HCT116 (cell line): ENCODE measurements at regions not wholly inside any gene's neighbourhood (a gene's known extent, or its start where the extent isn't known, plus 50 kb on each side); places are given as distances from the start of the nearest gene placed in this dataset.

ENCODE experiments used
- ATAC-seq: fragments of 200-7000 bp; cut with Tn5 transposase; 2 replicates; pipeline ENCODE4 v1.9.1; 2020; ENCODE audit warnings: mild to moderate bottlenecking, moderate library complexity
- BruUV-seq: library from RNA; stranded (reverse); fragments of 400-500 nt; replicated peaks from 2 replicates; lab custom pipeline; 2021; lab: Mats Ljungman, UMichigan
- CTCF ChIA-PET: fragments of 300-600 bp; sonication (Branson Sonifier 250); formaldehyde crosslinking; loops from one replicate; lab custom pipeline; 2021; ENCODE audit warnings: antibody characterized with exemption; lab: Charles Lee
- POLR2A ChIA-PET: fragments of 300-600, 350-600 bp; sonication (Branson Sonifier 250); formaldehyde crosslinking; loops from one replicate; lab custom pipeline; 2021; ENCODE audit warnings: antibody characterized with exemption; lab: Charles Lee
- RAD21 ChIA-PET, 2 experiments: fragments of 300-600 bp; sonication (Branson Sonifier 250); formaldehyde crosslinking; loops; one replicate each; lab custom pipeline; 2023; ENCODE audit warnings: low total read pairs in 2 of 2; ENCODE audit not compliant: uncharacterized antibody in 2 of 2, unreplicated experiment in 2 of 2, low non-redundant PET in 1 of 2; lab: Charles Lee
- DNase-seq: peaks from one replicate; pipeline ENCODE4 v3.0.0-alpha.2; 2010; ENCODE audit warnings: low read depth, low spot score
- H2AFZ ChIP-seq: fragments of 200-600 bp; shearing (Covaris generic), sonication (generic); 2 replicates; pipeline ENCODE4 v1.6.1; 2017; ENCODE audit warnings: low read depth, mixed run types, mixed read lengths, antibody characterized with exemption, low read length; ENCODE audit not compliant: poor library complexity, severe bottlenecking
- H3K27ac ChIP-seq: 2 replicates; pipeline ENCODE4 v1.5.1; 2012; ENCODE audit warnings: low read depth, low read length
- H3K27me3 ChIP-seq: fragments of 200-600 bp; sonication (generic); 2 replicates; pipeline ENCODE4 v1.6.1; 2016; ENCODE audit warnings: mixed run types, low read length, mixed read lengths; ENCODE audit not compliant: insufficient read depth
- H3K36me3 ChIP-seq, 2 experiments: fragments of 200-500 bp in 1 of 2; fragments of 200-600 bp in 1 of 2; sonication (Bioruptor generic) in 1 of 2; sonication (generic) in 1 of 2; 2 replicates each; pipeline versions ENCODE4 v1.5.1 to v1.6.1; 2014 to 2016; ENCODE audit warnings: low read length in 2 of 2, inconsistent platforms in 1 of 2, mixed read lengths in 1 of 2, mixed run types in 1 of 2; ENCODE audit not compliant: insufficient read depth in 2 of 2, control insufficient read depth in 1 of 2
- H3K4me1 ChIP-seq, 2 experiments: fragments of 200-600 bp in 1 of 2; sonication (generic) in 1 of 2; 2 replicates each; pipeline versions ENCODE4 v1.5.1 to v1.6.1; 2012 to 2017; ENCODE audit warnings: low read length in 2 of 2, inconsistent platforms in 1 of 2, mild to moderate bottlenecking in 1 of 2, mixed read lengths in 1 of 2, mixed run types in 1 of 2, moderate library complexity in 1 of 2; ENCODE audit not compliant: insufficient read depth in 2 of 2, control insufficient read depth in 1 of 2
- H3K4me2 ChIP-seq: fragments of 200-600 bp; sonication (generic); 2 replicates; pipeline ENCODE4 v1.6.1; 2017; ENCODE audit warnings: mixed run types, low read length, mixed read lengths
- H3K4me3 ChIP-seq, 2 experiments: fragments of 200-600 bp in 1 of 2; sonication (generic) in 1 of 2; replicated peaks in 1 of 2; 2 replicates each; pipeline ENCODE4 v1.5.1; 2011 to 2016; ENCODE audit warnings: low read length in 2 of 2, control low read depth in 1 of 2, low read depth in 1 of 2, mild to moderate bottlenecking in 1 of 2, mixed read lengths in 1 of 2, mixed run types in 1 of 2
- H3K79me2 ChIP-seq: fragments of 200-600 bp; sonication (generic); 2 replicates; pipeline ENCODE4 v1.6.1; 2017; ENCODE audit warnings: mild to moderate bottlenecking, mixed run types, low read length, moderate library complexity, mixed read lengths; ENCODE audit not compliant: insufficient read depth
- H3K9ac ChIP-seq: fragments of 200-600 bp; sonication (generic); 2 replicates; pipeline ENCODE4 v1.6.1; 2016; ENCODE audit warnings: low read length, mixed read lengths
- H3K9me2 ChIP-seq: fragments of 200-600 bp; sonication (generic), shearing (Covaris generic); 2 replicates; pipeline ENCODE4 v1.6.1; 2017; ENCODE audit warnings: mixed run types, mild to moderate bottlenecking, moderate library complexity; ENCODE audit not compliant: insufficient read depth
- H3K9me3 ChIP-seq, 2 experiments: fragments of 200-500 bp in 1 of 2; fragments of 200-600 bp in 1 of 2; sonication (Bioruptor generic) in 1 of 2; sonication (generic) in 1 of 2; 2 replicates each; pipeline ENCODE4 v1.6.1; 2014 to 2017; ENCODE audit warnings: low read length in 2 of 2, mixed read lengths in 2 of 2, inconsistent platforms in 1 of 2, low read depth in 1 of 2, mild to moderate bottlenecking in 1 of 2, mixed run types in 1 of 2, moderate library complexity in 1 of 2; ENCODE audit not compliant: control insufficient read depth in 1 of 2, insufficient read depth in 1 of 2
- H4K20me1 ChIP-seq: fragments of 200-600 bp; sonication (generic), shearing (Covaris generic); 2 replicates; pipeline ENCODE4 v1.6.1; 2017; ENCODE audit warnings: mixed run types, mild to moderate bottlenecking, moderate library complexity; ENCODE audit not compliant: insufficient read depth
- ATF3 ChIP-seq: IDR thresholded peaks from 2 replicates; pipeline ENCODE4 v1.6.1; 2012
- CTCF ChIP-seq, 3 experiments: fragments of 200-600 bp in 1 of 3; sonication (generic) in 1 of 3; IDR thresholded peaks in 2 of 3; conservative IDR thresholded peaks in 1 of 3; 2 replicates each; pipeline ENCODE4 v1.5.1; 2012 to 2017; ENCODE audit warnings: low read depth in 2 of 3, low read length in 2 of 3, antibody characterized with exemption in 1 of 3, borderline replicate concordance in 1 of 3, control low read depth in 1 of 3, mild to moderate bottlenecking in 1 of 3, mixed read lengths in 1 of 3, mixed run types in 1 of 3, moderate library complexity in 1 of 3; ENCODE audit not compliant: insufficient read depth in 1 of 3
- EGR1 ChIP-seq: IDR thresholded peaks from 2 replicates; pipeline ENCODE4 v1.6.1; 2012; ENCODE audit warnings: low read depth
- EZH2 ChIP-seq: fragments of 200-600 bp; sonication (generic); IDR thresholded peaks from 2 replicates; pipeline ENCODE4 v1.6.1; 2017; ENCODE audit warnings: antibody characterized with exemption, mixed run types
- FOSL1 ChIP-seq: IDR thresholded peaks from 2 replicates; pipeline ENCODE4 v1.6.1; 2012; ENCODE audit warnings: low read depth
- JUND ChIP-seq: IDR thresholded peaks from 2 replicates; pipeline ENCODE4 v1.6.1; 2012
- MAX ChIP-seq: IDR thresholded peaks from 2 replicates; pipeline ENCODE4 v1.6.1; 2012
- POLR2AphosphoS5 ChIP-seq: IDR thresholded peaks from 2 replicates; pipeline ENCODE4 v1.6.1; 2011; ENCODE audit warnings: mild to moderate bottlenecking, low read depth, low read length, moderate library complexity
- RAD21 ChIP-seq: IDR thresholded peaks from 2 replicates; pipeline ENCODE4 v1.6.1; 2012; ENCODE audit warnings: low read depth, mild to moderate bottlenecking
- REST ChIP-seq: IDR thresholded peaks from 2 replicates; pipeline ENCODE4 v1.6.1; 2012; ENCODE audit warnings: low read depth
- SIN3A ChIP-seq: IDR thresholded peaks from 2 replicates; pipeline ENCODE4 v1.6.1; 2012; ENCODE audit warnings: low read depth
- SP1 ChIP-seq: IDR thresholded peaks from 2 replicates; pipeline ENCODE4 v1.6.1; 2012; ENCODE audit warnings: low read depth
- SRF ChIP-seq: IDR thresholded peaks from 2 replicates; pipeline ENCODE4 v1.6.1; 2012; ENCODE audit warnings: low read depth
- YY1 ChIP-seq: IDR thresholded peaks from 2 replicates; pipeline ENCODE4 v1.6.1; 2011; ENCODE audit warnings: low read length, low read depth, moderate library complexity, mild to moderate bottlenecking; ENCODE audit not compliant: insufficient replicate concordance; ENCODE audit errors: extremely low read depth
- ZBTB33 ChIP-seq: IDR thresholded peaks from 2 replicates; pipeline ENCODE4 v1.6.1; 2011; ENCODE audit warnings: mild to moderate bottlenecking, low read length, moderate library complexity; ENCODE audit not compliant: insufficient replicate concordance; ENCODE audit errors: extremely low read depth
- intact Hi-C: fragments of 100-400 bp; cut with micrococcal nuclease; formaldehyde crosslinking; loops from 2 replicates; pipeline ENCODE4 v1.10.0; 2022

- no peak overlapping the region for H2AFZ ChIP-seq
- H3K27me3 ChIP-seq: no peaks in the 10 kb centered on the region
- POLR2A ChIA-PET: no interaction called here
- DNase-seq (no peak), ATAC-seq (no peak)
- H3K9me3 ChIP-seq: no peaks in the 10 kb centered on the region
- intact Hi-C loops: no loop called here
- no peaks in the 10 kb centered on the region for H3K9me2 ChIP-seq
- H3K9ac ChIP-seq: no peak overlapping the region
- H3K27ac ChIP-seq: no peak overlapping the region
- no peak for TF ChIP-seq REST
- TF ChIP-seq JUND: no peak
- no peak for TF ChIP-seq SRF
- TF ChIP-seq ATF3: no peak
- TF ChIP-seq POLR2AphosphoS5: no peak
- TF ChIP-seq EZH2: no peak
- no peak for TF ChIP-seq SIN3A
- no peak for TF ChIP-seq CTCF (IDR thresholded peaks at IDR 0.05 in 2 of 3, conservative IDR thresholded peaks at IDR 0.05 in 1 of 3; ENCODE audit: borderline replicate concordance in 1 of 3, insufficient read depth in 1 of 3, low read depth in 2 of 3, low read length in 2 of 3)
- TF ChIP-seq MAX: no peak
- no peak for TF ChIP-seq ZBTB33
- no peak for TF ChIP-seq EGR1
- TF ChIP-seq FOSL1: no peak
- TF ChIP-seq SP1: no peak
- TF ChIP-seq RAD21: no peak
- TF ChIP-seq YY1: no peak
- RAD21 ChIA-PET: no interaction called here
- no peak overlapping the region for H3K4me3 ChIP-seq
- no peaks in the 10 kb centered on the region for H3K4me1 ChIP-seq
- no peaks in the 10 kb centered on the region for H3K36me3 ChIP-seq
- no TSS peak for BruUV-seq
- no peak overlapping the region for H3K4me2 ChIP-seq
- H3K79me2 ChIP-seq: no peaks in the 10 kb centered on the region
- H4K20me1 ChIP-seq: no peaks in the 10 kb centered on the region
- CTCF ChIA-PET: no interaction called here
Observed at GRCh38 chr4:123182289-123182688, 214.3 kb upstream of the SPRY1 start.
